ENCODE measurements at regions not wholly inside any gene's neighbourhood (a gene's known extent, or its start where the extent isn't known, plus 50 kb on each side); places are given as distances from the start of the nearest gene placed in this dataset.

- no peak overlapping the region for H3K27ac Mint-ChIP-seq
- H3K4me3 Mint-ChIP-seq, result no peak overlapping the region
- ChIA-PET CTCF (ENCODE audit: partially characterized antibody) (no interaction called here), POLR2A (ENCODE audit: partially characterized antibody) (no interaction called here)
- H3K9me3 Mint-ChIP-seq, result peaks cover 0 to 2% (median 0%) of the 10 kb centered on the region in 8 donors
- no peaks in the 10 kb centered on the region for H3K27me3 ChIP-seq (ENCODE audit: insufficient read depth, low read length)
- no peaks in the 10 kb centered on the region for H3K4me1 ChIP-seq (ENCODE audit: insufficient read depth, low read length)
- intact Hi-C loops (cut with micrococcal nuclease), result no loop called here
- H3K4me3 ChIP-seq (ENCODE audit: low read length in 2 of 2), result no peak overlapping the region
- DNase-seq, result no peak
- no peaks in the 10 kb centered on the region for H3K9me3 ChIP-seq (ENCODE audit: control insufficient read depth in 1 of 2, low read length in 2 of 2)
- no peak overlapping the region for H3K27ac ChIP-seq (ENCODE audit: low read depth, low read length)
- no peaks in the 10 kb centered on the region for H3K36me3 ChIP-seq (ENCODE audit: insufficient read depth, low read length)
- H3K36me3 Mint-ChIP-seq, result no peaks in the 10 kb centered on the region
- no peaks in the 10 kb centered on the region for H3K4me1 Mint-ChIP-seq
- H3K27me3 Mint-ChIP-seq, result peaks cover 8 to 21% of the 10 kb centered on the region in 2 donors
These were observed 56.1 kb upstream of the SLC35B4 start for GRCh38 chr7:134372858-134373257.

GRCh38 chr7:134371971-134372370 lies 55.2 kb upstream of the SLC35B4 start:
- no peak for DNase-seq
- Mint-ChIP-seq H3K27ac (no peak overlapping the region), H3K27me3 (peaks cover 8 to 21% of the 10 kb centered on the region in 2 donors), H3K9me3 (peaks cover 0 to 2% (median 0%) of the 10 kb centered on the region in 8 donors), H3K36me3 (no peaks in the 10 kb centered on the region), H3K4me1 (no peaks in the 10 kb centered on the region), H3K4me3 (no peak overlapping the region)
- Histone ChIP-seq H3K4me3 (ENCODE audit: low read length in 2 of 2) (no peak overlapping the region), H3K27me3 (ENCODE audit: insufficient read depth, low read length) (no peaks in the 10 kb centered on the region), H3K36me3 (ENCODE audit: insufficient read depth, low read length) (no peaks in the 10 kb centered on the region), H3K9me3 (ENCODE audit: control insufficient read depth in 1 of 2, low read length in 2 of 2) (no peaks in the 10 kb centered on the region), H3K27ac (ENCODE audit: low read depth, low read length) (no peak overlapping the region), H3K4me1 (ENCODE audit: insufficient read depth, low read length) (no peaks in the 10 kb centered on the region)
- intact Hi-C loops (cut with micrococcal nuclease), result no loop called here
- ChIA-PET POLR2A (ENCODE audit: partially characterized antibody) (no interaction called here), CTCF (ENCODE audit: partially characterized antibody) (no interaction called here)

- DNase-seq, result no peak
- H3K4me1 Mint-ChIP-seq, result no peaks in the 10 kb centered on the region
- CTCF ChIA-PET (ENCODE audit: partially characterized antibody), result interaction anchor here (0.9 kb wide), 1 partner anchor 14 kb away, joined by 3 read pairs; no protein-coding TSS in a partner anchor
- intact Hi-C loops (cut with micrococcal nuclease), result no loop called here
- POLR2A ChIA-PET (ENCODE audit: partially characterized antibody), result no interaction called here
- H3K27me3 Mint-ChIP-seq, result peaks cover 8 to 18% of the 10 kb centered on the region in 2 donors
- no peak overlapping the region for H3K4me3 Mint-ChIP-seq
- no peaks in the 10 kb centered on the region for H3K4me1 ChIP-seq (ENCODE audit: insufficient read depth, low read length)
- H3K27me3 ChIP-seq (ENCODE audit: insufficient read depth, low read length), result no peaks in the 10 kb centered on the region
- no peaks in the 10 kb centered on the region for H3K9me3 ChIP-seq (ENCODE audit: control insufficient read depth in 1 of 2, low read length in 2 of 2)
- no peak overlapping the region for H3K27ac Mint-ChIP-seq
- H3K9me3 Mint-ChIP-seq, result peaks cover 0 to 2% (median 0%) of the 10 kb centered on the region in 8 donors
- H3K4me3 ChIP-seq (ENCODE audit: low read length in 2 of 2), result no peak overlapping the region
- H3K27ac ChIP-seq (ENCODE audit: low read depth, low read length), result no peak overlapping the region
- no peaks in the 10 kb centered on the region for H3K36me3 Mint-ChIP-seq
- no peaks in the 10 kb centered on the region for H3K36me3 ChIP-seq (ENCODE audit: insufficient read depth, low read length)
These were observed 54.8 kb upstream of the SLC35B4 start for GRCh38 chr7:134371536-134371935.

GRCh38 chr7:134370135-134370534 lies 53.4 kb upstream of the SLC35B4 start:
- H3K27ac Mint-ChIP-seq, result no peak overlapping the region
- POLR2A ChIA-PET (ENCODE audit: partially characterized antibody), result no interaction called here
- H3K4me3 Mint-ChIP-seq, result no peak overlapping the region
- DNase-seq, result no peak
- Histone ChIP-seq H3K4me3 (ENCODE audit: low read length in 2 of 2) (no peak overlapping the region), H3K9me3 (ENCODE audit: control insufficient read depth in 1 of 2, low read length in 2 of 2) (no peaks in the 10 kb centered on the region), H3K4me1 (ENCODE audit: insufficient read depth, low read length) (no peaks in the 10 kb centered on the region), H3K27ac (ENCODE audit: low read depth, low read length) (no peak overlapping the region), H3K27me3 (ENCODE audit: insufficient read depth, low read length) (no peaks in the 10 kb centered on the region), H3K36me3 (ENCODE audit: insufficient read depth, low read length) (no peaks in the 10 kb centered on the region)
- CTCF ChIA-PET (ENCODE audit: partially characterized antibody), result no interaction called here
- peaks cover 0 to 2% (median 0%) of the 10 kb centered on the region in 8 donors for H3K9me3 Mint-ChIP-seq
- peaks cover 8 to 18% of the 10 kb centered on the region in 2 donors for H3K27me3 Mint-ChIP-seq
- no peaks in the 10 kb centered on the region for H3K36me3 Mint-ChIP-seq
- intact Hi-C loops (cut with micrococcal nuclease), result no loop called here
- no peaks in the 10 kb centered on the region for H3K4me1 Mint-ChIP-seq

GRCh38 chr7:134368851-134369544 lies 52.3 kb upstream of the SLC35B4 start:
- ChIA-PET CTCF (ENCODE audit: partially characterized antibody) (interaction anchor here (1.8 to 2.4 kb wide), 2 partner anchors 10 to 12 kb away, joined by 6 to 7 read pairs; no protein-coding TSS in a partner anchor), POLR2A (ENCODE audit: partially characterized antibody) (no interaction called here)
- Mint-ChIP-seq H3K4me1 (no peaks in the 10 kb centered on the region), H3K4me3 (no peak overlapping the region), H3K27ac (no peak overlapping the region), H3K9me3 (no peaks in the 10 kb centered on the region), H3K27me3 (peaks cover 9 to 19% of the 10 kb centered on the region in 2 donors), H3K36me3 (no peaks in the 10 kb centered on the region)
- H3K27ac ChIP-seq (ENCODE audit: low read depth, low read length), result no peak overlapping the region
- H3K4me3 ChIP-seq (ENCODE audit: low read length in 2 of 2), result no peak overlapping the region
- no peak for DNase-seq
- no peaks in the 10 kb centered on the region for H3K4me1 ChIP-seq (ENCODE audit: insufficient read depth, low read length)
- intact Hi-C loops (cut with micrococcal nuclease), result no loop called here
- H3K36me3 ChIP-seq (ENCODE audit: insufficient read depth, low read length), result no peaks in the 10 kb centered on the region
- no peaks in the 10 kb centered on the region for H3K9me3 ChIP-seq (ENCODE audit: control insufficient read depth in 1 of 2, low read length in 2 of 2)
- no peaks in the 10 kb centered on the region for H3K27me3 ChIP-seq (ENCODE audit: insufficient read depth, low read length)

GRCh38 chr7:134367956-134368749 lies 51.4 kb upstream of the SLC35B4 start:
- H3K27ac ChIP-seq (ENCODE audit: low read depth, low read length), result no peak overlapping the region
- Mint-ChIP-seq H3K4me3 (no peak overlapping the region), H3K27me3 (peaks cover 12 to 22% of the 10 kb centered on the region in 2 donors), H3K36me3 (no peaks in the 10 kb centered on the region), H3K4me1 (no peaks in the 10 kb centered on the region), H3K9me3 (peaks cover 0 to 1% (median 0%) of the 10 kb centered on the region in 8 donors), H3K27ac (no peak overlapping the region)
- no peaks in the 10 kb centered on the region for H3K27me3 ChIP-seq (ENCODE audit: insufficient read depth, low read length)
- no peaks in the 10 kb centered on the region for H3K36me3 ChIP-seq (ENCODE audit: insufficient read depth, low read length)
- intact Hi-C loops (cut with micrococcal nuclease), result no loop called here
- H3K4me3 ChIP-seq (ENCODE audit: low read length in 2 of 2), result no peak overlapping the region
- DNase-seq, result no peak
- H3K4me1 ChIP-seq (ENCODE audit: insufficient read depth, low read length), result no peaks in the 10 kb centered on the region
- H3K9me3 ChIP-seq (ENCODE audit: control insufficient read depth in 1 of 2, low read length in 2 of 2), result no peaks in the 10 kb centered on the region
- POLR2A ChIA-PET (ENCODE audit: partially characterized antibody), result no interaction called here
- CTCF ChIA-PET (ENCODE audit: partially characterized antibody), result interaction anchor here (1.8 to 2.4 kb wide), 2 partner anchors 9 to 11 kb away, joined by 6 to 7 read pairs; no protein-coding TSS in a partner anchor
